Type B pancreatic cell (in vitro differentiated cells): ENCODE measurements at regions not wholly inside any gene's neighbourhood (a gene's known extent, or its start where the extent isn't known, plus 50 kb on each side); places are given as distances from the start of the nearest gene placed in this dataset.
"Not testable (repeated sequence)": the region's sequence is repeated elsewhere in the genome, so short reads cannot be mapped to it uniquely, and the experiment has no call there.

Experiments used
- DNase-seq: peaks from one replicate; pipeline ENCODE4 v3.0.0; 2021; ENCODE audit warnings: mixed read lengths; ENCODE audit not compliant: unreplicated experiment; ENCODE audit errors: extremely low spot score
- H3K27ac Mint-ChIP-seq: 2 replicates; pipeline ENCODE4 v1.8.0; 2021; ENCODE audit warnings: mild to moderate bottlenecking, mixed read lengths
- H3K27me3 Mint-ChIP-seq: 2 replicates; pipeline ENCODE4 v1.8.0; 2021; ENCODE audit warnings: mixed read lengths
- H3K36me3 Mint-ChIP-seq: 2 replicates; pipeline ENCODE4 v1.8.0; 2021; ENCODE audit warnings: mixed read lengths
- H3K4me1 Mint-ChIP-seq: one replicate; pipeline ENCODE4 v1.8.0; 2021; ENCODE audit warnings: mixed read lengths; ENCODE audit not compliant: unreplicated experiment
- H3K4me3 Mint-ChIP-seq: 2 replicates; pipeline ENCODE4 v1.8.0; 2021; ENCODE audit warnings: mild to moderate bottlenecking, mixed read lengths
- H3K9me3 Mint-ChIP-seq: 2 replicates; pipeline ENCODE4 v1.8.0; 2021; ENCODE audit warnings: mixed read lengths
- CTCF ChIP-seq: fragments of 200-600 bp; sonication (generic); conservative IDR thresholded peaks from 2 replicates; pipeline ENCODE4 v1.5.0; 2021; ENCODE audit warnings: antibody characterized with exemption, mild to moderate bottlenecking

- H3K4me3 Mint-ChIP-seq, result no peak overlapping the region
- H3K27me3 Mint-ChIP-seq, result peaks cover 56% of the 10 kb centered on the region
- no peaks in the 10 kb centered on the region for H3K4me1 Mint-ChIP-seq
- H3K27ac Mint-ChIP-seq, result no peak overlapping the region
- no peaks in the 10 kb centered on the region for H3K36me3 Mint-ChIP-seq
- no peak for DNase-seq
- H3K9me3 Mint-ChIP-seq, result no peaks in the 10 kb centered on the region
- TF ChIP-seq CTCF, result no peak
These were observed 76.9 kb upstream of the SFSWAP start for GRCh38 chr12:131634037-131634436.

GRCh38 chr12:131635012-131635411 lies 75.9 kb upstream of the SFSWAP start:
- H3K9me3 Mint-ChIP-seq, H3K4me1 Mint-ChIP-seq, H3K4me3 Mint-ChIP-seq, DNase-seq, H3K36me3 Mint-ChIP-seq, H3K27ac Mint-ChIP-seq: not testable (repeated sequence)
- peaks cover 49% of the 10 kb centered on the region for H3K27me3 Mint-ChIP-seq

GRCh38 chr12:131635491-131636122 lies 75.3 kb upstream of the SFSWAP start:
- no peak for TF ChIP-seq CTCF
- H3K27ac Mint-ChIP-seq, result no peak overlapping the region
- peaks cover 46% of the 10 kb centered on the region for H3K27me3 Mint-ChIP-seq
- no peaks in the 10 kb centered on the region for H3K36me3 Mint-ChIP-seq
- no peak overlapping the region for H3K4me3 Mint-ChIP-seq
- no peaks in the 10 kb centered on the region for H3K4me1 Mint-ChIP-seq
- no peak for DNase-seq
- H3K9me3 Mint-ChIP-seq, result no peaks in the 10 kb centered on the region

GRCh38 chr12:131636266-131636665 lies 74.6 kb upstream of the SFSWAP start:
- H3K4me3 Mint-ChIP-seq, result no peak overlapping the region
- H3K27ac Mint-ChIP-seq, result no peak overlapping the region
- H3K27me3 Mint-ChIP-seq, result peaks cover 43% of the 10 kb centered on the region
- H3K36me3 Mint-ChIP-seq, result no peaks in the 10 kb centered on the region
- no peaks in the 10 kb centered on the region for H3K4me1 Mint-ChIP-seq
- TF ChIP-seq CTCF, result no peak
- no peaks in the 10 kb centered on the region for H3K9me3 Mint-ChIP-seq
- DNase-seq, result no peak

- H3K27ac Mint-ChIP-seq, result no peak overlapping the region
- H3K27me3 Mint-ChIP-seq, result peaks cover 41% of the 10 kb centered on the region
- no peak for TF ChIP-seq CTCF
These were observed 73.7 kb upstream of the SFSWAP start for GRCh38 chr12:131636940-131637750.

GRCh38 chr12:131637986-131638385 lies 72.9 kb upstream of the SFSWAP start:
- Mint-ChIP-seq H3K4me1 (no peaks in the 10 kb centered on the region), H3K27me3 (peaks cover 33% of the 10 kb centered on the region), H3K4me3 (no peak overlapping the region), H3K36me3 (no peaks in the 10 kb centered on the region), H3K27ac (no peak overlapping the region), H3K9me3 (no peaks in the 10 kb centered on the region)
- TF ChIP-seq CTCF, result no peak
- DNase-seq, result no peak

More at GRCh38 chr12:131636940-131637750, 73.7 kb upstream of the SFSWAP start:
- no peaks in the 10 kb centered on the region for H3K36me3 Mint-ChIP-seq
- no peaks in the 10 kb centered on the region for H3K9me3 Mint-ChIP-seq
- H3K4me3 Mint-ChIP-seq, result no peak overlapping the region
- no peak for DNase-seq
- no peaks in the 10 kb centered on the region for H3K4me1 Mint-ChIP-seq
